Non-pigmented ciliary epithelial cell (primary cell): ENCODE measurements at regions not wholly inside any gene's neighbourhood (a gene's known extent, or its start where the extent isn't known, plus 50 kb on each side); places are given as distances from the start of the nearest gene placed in this dataset.

Experiments used
- DNase-seq: peaks from one replicate; pipeline ENCODE4 v3.0.0-alpha.2; 2010; ENCODE audit warnings: low read depth

GRCh38 chr18:60445341-60445740 is 72.8 kb upstream of the MC4R start:
- DNase-seq, result peak; percentile 43

- no peak for DNase-seq
Measured at GRCh38 chr18:60446821-60447220, 74.2 kb upstream of the MC4R start.

GRCh38 chr18:60448487-60449267 is 76.1 kb upstream of the MC4R start:
- DNase-seq, result no peak

GRCh38 chr18:60452421-60452820 is 79.8 kb upstream of the MC4R start:
- no peak for DNase-seq

- DNase-seq, result no peak
Measured at GRCh38 chr18:60466677-60467076, 94.1 kb upstream of the MC4R start.

GRCh38 chr18:60469387-60470100 is 97.0 kb upstream of the MC4R start:
- DNase-seq, result no peak

GRCh38 chr18:60471652-60472051 is 99.1 kb upstream of the MC4R start:
- no peak for DNase-seq

GRCh38 chr18:60485201-60485600 is 112.6 kb upstream of the MC4R start:
- no peak for DNase-seq

GRCh38 chr18:60493066-60493465 is 120.5 kb upstream of the MC4R start:
- no peak for DNase-seq

GRCh38 chr18:60499675-60500074 is 127.1 kb upstream of the MC4R start:
- DNase-seq, result no peak

GRCh38 chr18:60500960-60501359 is 128.4 kb upstream of the MC4R start:
- no peak for DNase-seq

- DNase-seq, result no peak
Measured at GRCh38 chr18:60502591-60502990, 130.0 kb upstream of the MC4R start.

GRCh38 chr18:60503199-60503598 is 130.6 kb upstream of the MC4R start:
- no peak for DNase-seq

- no peak for DNase-seq
Measured at GRCh38 chr18:60506190-60506589, 133.6 kb upstream of the MC4R start.

- DNase-seq, result no peak
Measured at GRCh38 chr18:60506682-60507081, 134.1 kb upstream of the MC4R start.

GRCh38 chr18:60508108-60508507 is 135.5 kb upstream of the MC4R start:
- no peak for DNase-seq

- peak; percentile 42 for DNase-seq
Measured at GRCh38 chr18:60534538-60534937, 162.0 kb upstream of the MC4R start.

- no peak for DNase-seq
Measured at GRCh38 chr18:60537074-60537473, 164.5 kb upstream of the MC4R start.

- no peak for DNase-seq
Measured at GRCh38 chr18:60538891-60539290, 166.3 kb upstream of the MC4R start.

- DNase-seq, result no peak
Measured at GRCh38 chr18:60541661-60542060, 169.1 kb upstream of the MC4R start.

- no peak for DNase-seq
Measured at GRCh38 chr18:60543646-60544045, 171.1 kb upstream of the MC4R start.

GRCh38 chr18:60549338-60549960 is 176.9 kb upstream of the MC4R start:
- DNase-seq, result peak; percentile 34

GRCh38 chr18:60552948-60553347 is 180.4 kb upstream of the MC4R start:
- DNase-seq, result no peak
